IPS-20b (cell line): ENCODE measurements at regions not wholly inside any gene's neighbourhood (a gene's known extent, or its start where the extent isn't known, plus 50 kb on each side); places are given as distances from the start of the nearest gene placed in this dataset.
"Not testable (repeated sequence)": the region's sequence is repeated elsewhere in the genome, so short reads cannot be mapped to it uniquely, and the experiment has no call there.

Experiments used
- H3K27ac ChIP-seq: one replicate; pipeline ENCODE4 v1.5.1; 2013; ENCODE audit warnings: low read length
- H3K27me3 ChIP-seq: 2 replicates; pipeline ENCODE4 v1.6.1; 2013; ENCODE audit warnings: mild to moderate bottlenecking, low read length, inconsistent platforms; ENCODE audit not compliant: insufficient read depth
- H3K36me3 ChIP-seq: 2 replicates; pipeline ENCODE4 v1.6.1; 2013; ENCODE audit warnings: low read depth, mild to moderate bottlenecking, inconsistent platforms, low read length, moderate library complexity; ENCODE audit not compliant: insufficient read depth
- H3K4me1 ChIP-seq: 2 replicates; pipeline ENCODE4 v1.6.1; 2013; ENCODE audit warnings: mild to moderate bottlenecking, control low read depth, inconsistent platforms, low read length, moderate library complexity; ENCODE audit not compliant: insufficient read depth
- H3K4me3 ChIP-seq: 2 replicates; pipeline ENCODE4 v1.5.1; 2013; ENCODE audit warnings: mild to moderate bottlenecking, low read length, inconsistent platforms
- H3K9ac ChIP-seq: 2 replicates; pipeline ENCODE4 v1.6.1; 2013; ENCODE audit warnings: low read depth, mild to moderate bottlenecking, inconsistent platforms, low read length, moderate library complexity
- H3K9me3 ChIP-seq: 2 replicates; pipeline ENCODE4 v1.6.1; 2013; ENCODE audit warnings: mild to moderate bottlenecking, low read depth, low read length, inconsistent platforms; ENCODE audit not compliant: insufficient read depth

DNA sequence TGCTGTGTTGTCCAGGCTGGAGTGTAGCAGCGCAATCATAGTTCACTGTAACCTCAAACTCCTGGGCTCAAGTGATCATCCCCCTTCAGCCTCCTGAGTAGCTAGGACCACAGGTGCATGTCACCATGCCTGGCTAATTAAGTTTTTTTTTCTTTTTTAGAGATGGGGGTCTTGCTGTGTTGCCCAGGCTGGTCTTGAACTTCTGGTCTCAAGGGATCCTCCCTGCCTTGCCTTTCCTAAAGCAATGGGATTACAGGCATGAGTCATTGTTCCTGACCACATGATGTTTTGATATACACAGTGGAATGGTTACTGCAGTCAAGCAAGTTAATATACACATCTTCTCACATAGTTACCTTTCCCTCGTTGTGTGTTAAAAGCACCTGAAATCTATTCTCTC lies 140.3 kb downstream of the GPR85 start:
- Histone ChIP-seq H3K36me3 (no peaks in the 10 kb centered on the region), H3K9me3 (no peaks in the 10 kb centered on the region), H3K4me3 (no peak overlapping the region), H3K27ac (no peak overlapping the region), H3K4me1 (no peaks in the 10 kb centered on the region), H3K27me3 (no peaks in the 10 kb centered on the region), H3K9ac (no peak overlapping the region)

DNA sequence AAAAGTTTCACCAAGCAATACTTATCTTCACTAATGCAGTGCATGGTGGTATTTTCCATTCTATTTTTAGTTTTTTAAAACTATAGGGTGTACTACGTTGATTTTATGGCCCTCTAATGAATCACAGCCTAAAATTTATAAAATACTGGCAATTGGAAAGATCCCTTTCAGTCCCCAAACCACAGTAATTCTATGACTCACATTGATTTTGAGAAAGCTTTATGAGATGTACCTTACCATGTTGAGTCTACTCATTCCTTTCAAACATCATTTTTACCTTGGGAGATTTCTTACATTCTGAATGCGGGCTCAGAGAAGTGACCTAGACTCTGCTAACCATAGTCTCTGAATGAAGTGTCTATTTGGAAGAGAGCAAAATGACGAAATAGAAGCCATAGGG lies 141.6 kb downstream of the GPR85 start:
- H3K4me3 ChIP-seq = no peak overlapping the region

DNA sequence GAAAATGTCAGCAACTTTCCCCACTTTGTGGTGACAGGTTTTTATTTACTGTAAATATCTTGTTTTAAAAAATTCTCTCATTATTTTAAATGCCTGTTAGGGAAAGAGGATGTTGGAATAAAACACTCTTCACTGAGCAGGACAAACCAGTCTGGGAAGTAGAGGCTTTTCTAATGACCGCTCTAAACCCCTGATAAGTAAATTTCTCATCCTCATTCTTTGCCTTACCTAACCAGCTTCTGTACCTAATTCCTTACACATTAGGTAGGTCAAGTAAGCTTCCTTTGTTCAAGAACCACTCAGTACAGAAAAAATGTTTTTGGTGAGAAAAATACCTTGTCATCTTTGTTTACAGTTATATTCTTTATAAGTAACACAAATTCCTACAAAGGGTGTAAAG lies 143.6 kb downstream of the GPR85 start:
- no peak overlapping the region for H3K27ac ChIP-seq

More for the DNA sequence above, 141.6 kb downstream of the GPR85 start:
- no peaks in the 10 kb centered on the region for H3K4me1 ChIP-seq
- H3K27me3 ChIP-seq = no peaks in the 10 kb centered on the region
- no peak overlapping the region for H3K27ac ChIP-seq
- no peak overlapping the region for H3K9ac ChIP-seq
- H3K36me3 ChIP-seq = no peaks in the 10 kb centered on the region
- no peaks in the 10 kb centered on the region for H3K9me3 ChIP-seq

DNA sequence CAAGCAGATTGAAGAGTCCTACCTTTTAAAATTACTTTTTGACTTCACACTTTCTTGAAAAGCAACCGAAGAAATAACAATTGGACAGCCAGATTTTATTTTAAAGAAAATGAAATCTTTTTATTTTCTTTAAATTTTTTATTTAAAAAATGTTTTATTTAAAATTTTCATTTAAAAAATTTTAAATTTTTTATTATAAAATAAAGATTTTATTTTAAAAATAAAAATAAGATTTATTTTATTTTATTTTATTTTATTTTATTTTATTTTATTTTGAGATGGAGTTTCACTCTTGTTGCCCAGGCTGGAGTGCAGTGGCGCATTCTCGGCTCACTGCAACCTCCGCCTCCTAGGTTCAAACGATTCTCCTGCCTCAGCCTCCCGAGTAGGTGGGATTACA lies 144.5 kb downstream of the GPR85 start:
- H3K36me3 ChIP-seq, H3K27ac ChIP-seq, H3K9me3 ChIP-seq, H3K27me3 ChIP-seq, H3K4me3 ChIP-seq, H3K9ac ChIP-seq, H3K4me1 ChIP-seq: not testable (repeated sequence)

More for the DNA sequence above, 143.6 kb downstream of the GPR85 start:
- Histone ChIP-seq H3K27me3 (no peaks in the 10 kb centered on the region), H3K9ac (no peak overlapping the region), H3K4me3 (no peak overlapping the region), H3K36me3 (no peaks in the 10 kb centered on the region), H3K9me3 (no peaks in the 10 kb centered on the region), H3K4me1 (peaks cover 6% of the 10 kb centered on the region)

DNA sequence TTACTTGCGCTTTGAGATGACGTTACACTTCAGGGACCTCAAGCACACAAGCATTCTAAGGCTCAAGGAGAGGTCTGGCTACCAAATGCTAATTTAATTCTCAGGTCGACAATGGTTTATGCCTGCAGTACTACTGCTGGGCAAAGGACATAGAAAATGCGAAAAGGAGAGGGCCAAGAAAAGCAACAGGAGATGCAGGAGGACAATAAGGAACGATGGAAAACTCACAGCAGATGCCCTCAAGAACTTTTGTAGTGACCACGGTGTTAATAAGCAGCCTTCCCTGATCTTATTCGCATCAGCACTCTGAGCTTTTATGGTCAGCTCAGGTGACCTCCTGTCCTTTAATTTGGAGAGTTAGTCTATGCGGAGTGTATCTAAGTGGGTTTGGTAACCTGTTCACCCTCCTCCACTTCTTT lies 146.3 kb downstream of the GPR85 start:
- Histone ChIP-seq H3K4me1 (peaks cover 7% of the 10 kb centered on the region), H3K4me3 (peak overlapping the region; percentile 89), H3K9ac (peak overlapping the region; percentile 82; the same call in 1 of the 2 replicates), H3K9me3 (no peaks in the 10 kb centered on the region), H3K27ac (peak overlapping the region; percentile 70), H3K27me3 (no peaks in the 10 kb centered on the region), H3K36me3 (no peaks in the 10 kb centered on the region)

DNA sequence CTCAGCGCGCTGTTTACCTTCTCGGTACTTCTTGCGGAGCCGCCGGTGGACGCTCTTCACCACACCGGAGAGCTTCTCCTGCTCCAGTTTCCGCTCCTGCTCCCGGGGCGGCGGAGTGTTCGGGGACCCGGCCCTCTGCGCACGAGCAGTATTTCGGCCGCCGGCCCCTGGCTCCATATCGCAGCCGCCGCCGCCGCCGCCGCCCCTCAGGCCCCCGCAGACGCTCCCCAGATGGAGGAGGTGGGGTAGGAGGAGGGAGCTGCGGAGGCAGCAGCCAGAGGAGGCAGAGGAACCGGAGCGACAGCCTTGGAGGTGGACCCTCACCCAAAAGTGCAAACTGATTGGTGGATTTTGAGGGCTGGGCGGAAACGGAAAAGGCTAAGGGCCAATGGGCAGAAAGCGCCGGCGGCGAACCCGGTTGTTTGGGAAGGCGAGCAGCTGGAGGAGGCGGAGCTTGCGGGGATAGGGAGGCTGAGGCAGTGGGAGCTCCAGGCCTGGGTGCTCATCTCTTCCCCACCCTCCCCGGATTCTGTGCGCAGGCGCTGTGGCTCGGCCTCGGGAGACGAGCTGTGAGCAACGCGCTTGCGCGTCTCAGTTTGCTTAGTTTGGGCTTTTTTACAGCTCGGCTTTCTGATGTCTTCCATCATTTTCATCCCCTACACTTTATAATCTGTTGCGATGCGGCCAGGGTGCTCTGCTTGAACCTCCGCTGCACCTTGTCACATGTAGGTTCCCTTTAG lies 146.9 kb downstream of the GPR85 start:
- H3K4me3 ChIP-seq = peak overlapping the region; percentile 89
- H3K36me3 ChIP-seq = no peaks in the 10 kb centered on the region
- H3K4me1 ChIP-seq = peaks cover 7% of the 10 kb centered on the region
- H3K9me3 ChIP-seq = no peaks in the 10 kb centered on the region
- peak overlapping the region; percentile 82; the same call in 1 of the 2 replicates for H3K9ac ChIP-seq
- no peaks in the 10 kb centered on the region for H3K27me3 ChIP-seq
- peak overlapping the region; percentile 70 for H3K27ac ChIP-seq

DNA sequence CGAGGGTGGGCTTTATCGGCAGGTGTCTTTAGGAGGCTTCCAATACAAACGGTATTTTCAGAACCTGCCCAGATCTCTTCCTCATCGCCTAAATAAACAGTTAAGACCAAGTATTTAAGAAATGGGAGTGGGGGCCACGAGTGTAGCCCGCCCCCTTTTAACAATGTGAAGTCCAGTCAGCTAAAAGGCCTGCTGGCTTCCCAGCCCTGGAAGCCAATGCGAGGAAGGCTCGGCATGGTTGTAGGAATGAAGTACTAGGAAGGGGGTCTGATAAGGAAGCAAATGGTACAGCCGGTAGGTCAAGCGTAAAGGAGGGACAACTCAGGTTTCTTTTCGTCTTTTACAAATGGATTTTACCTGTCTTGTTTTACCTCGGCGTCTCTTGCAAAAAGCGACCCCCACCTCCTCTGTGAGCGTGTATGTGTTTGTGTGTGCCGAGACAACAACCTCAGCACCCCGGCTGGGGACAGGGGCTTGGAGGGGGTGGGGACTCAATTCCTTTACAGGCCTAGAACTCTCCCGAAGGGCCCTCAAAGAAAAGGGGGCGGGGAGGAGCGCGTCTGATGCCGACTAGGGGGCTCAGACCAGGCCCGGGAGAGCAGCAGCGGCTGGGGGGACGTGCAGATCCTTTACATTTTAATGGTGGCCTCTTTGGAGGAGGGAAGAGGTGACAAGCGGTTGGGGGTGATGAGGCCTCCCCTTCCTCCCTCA lies 147.6 kb downstream of the GPR85 start:
- H3K9ac ChIP-seq = peak overlapping the region; percentile 82; the same call in 1 of the 2 replicates
- H3K27me3 ChIP-seq = no peaks in the 10 kb centered on the region
- H3K4me3 ChIP-seq = peak overlapping the region; percentile 89
- H3K36me3 ChIP-seq = no peaks in the 10 kb centered on the region
- peaks cover 7% of the 10 kb centered on the region for H3K4me1 ChIP-seq
- H3K27ac ChIP-seq = no peak overlapping the region
- H3K9me3 ChIP-seq = no peaks in the 10 kb centered on the region

DNA sequence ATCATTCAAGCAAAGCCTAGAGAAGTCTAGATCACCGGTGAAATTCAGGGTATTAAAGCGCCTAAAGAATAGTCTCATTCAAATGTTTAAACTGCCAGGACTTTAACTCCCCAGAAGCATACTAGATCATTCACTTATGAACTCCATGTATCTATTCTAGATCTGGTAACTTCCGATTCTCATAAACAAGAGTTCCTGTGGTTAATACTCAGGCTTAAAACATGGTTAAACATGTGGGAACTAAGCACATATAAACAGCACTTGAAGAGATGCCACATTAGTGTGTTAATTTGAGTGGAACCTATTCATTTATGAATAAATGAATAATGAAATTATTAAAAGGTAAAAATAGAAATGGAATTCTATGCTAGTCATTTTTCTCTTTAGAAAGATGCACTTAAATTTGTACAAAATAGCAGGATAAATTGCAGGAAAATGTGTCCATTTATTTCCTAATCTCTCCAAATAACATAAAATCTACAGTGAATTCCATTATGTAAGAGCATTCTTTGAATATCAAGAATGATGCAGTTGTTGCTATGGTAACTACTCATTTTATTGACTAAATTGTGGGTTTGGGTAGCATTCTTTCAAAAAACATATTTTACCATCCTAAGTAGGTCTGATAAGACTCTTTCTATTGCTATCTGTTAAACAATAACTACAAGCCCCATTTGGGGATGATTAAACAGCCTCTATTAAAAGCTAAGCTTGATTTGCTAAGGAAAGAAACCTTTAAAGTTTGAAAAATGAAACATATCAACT lies 147.6 kb upstream of the TMEM168 start:
- H3K27ac ChIP-seq = no peak overlapping the region
- H3K4me1 ChIP-seq = peaks cover 16% of the 10 kb centered on the region
- H3K27me3 ChIP-seq = no peaks in the 10 kb centered on the region
- H3K9ac ChIP-seq = peak overlapping the region; percentile 82; the same call in 1 of the 2 replicates
- no peaks in the 10 kb centered on the region for H3K9me3 ChIP-seq
- no peaks in the 10 kb centered on the region for H3K36me3 ChIP-seq
- peak overlapping the region; percentile 89 for H3K4me3 ChIP-seq

DNA sequence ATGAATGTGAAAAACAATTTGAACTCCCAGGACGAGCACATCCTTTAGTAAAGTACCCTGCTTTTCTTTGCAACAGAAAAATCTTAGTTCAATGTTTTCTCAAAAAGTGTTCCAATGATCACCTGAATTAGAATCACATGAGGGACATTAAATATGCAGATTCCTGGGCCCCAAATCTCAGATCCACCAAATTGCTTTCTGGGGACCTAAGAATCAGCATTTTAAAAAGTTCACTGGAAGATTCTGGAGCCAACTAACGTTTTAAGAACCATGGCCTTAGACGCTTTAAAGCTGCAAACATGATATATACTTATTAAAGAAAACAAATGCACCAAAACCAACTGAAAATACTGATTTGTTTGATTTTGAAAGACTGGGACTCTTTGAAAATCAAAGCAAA lies 143.4 kb upstream of the TMEM168 start:
- no peaks in the 10 kb centered on the region for H3K9me3 ChIP-seq
- no peaks in the 10 kb centered on the region for H3K36me3 ChIP-seq
- no peaks in the 10 kb centered on the region for H3K27me3 ChIP-seq
- no peak overlapping the region for H3K4me3 ChIP-seq
- no peak overlapping the region for H3K27ac ChIP-seq
- peaks cover 31% of the 10 kb centered on the region for H3K4me1 ChIP-seq
- no peak overlapping the region for H3K9ac ChIP-seq

DNA sequence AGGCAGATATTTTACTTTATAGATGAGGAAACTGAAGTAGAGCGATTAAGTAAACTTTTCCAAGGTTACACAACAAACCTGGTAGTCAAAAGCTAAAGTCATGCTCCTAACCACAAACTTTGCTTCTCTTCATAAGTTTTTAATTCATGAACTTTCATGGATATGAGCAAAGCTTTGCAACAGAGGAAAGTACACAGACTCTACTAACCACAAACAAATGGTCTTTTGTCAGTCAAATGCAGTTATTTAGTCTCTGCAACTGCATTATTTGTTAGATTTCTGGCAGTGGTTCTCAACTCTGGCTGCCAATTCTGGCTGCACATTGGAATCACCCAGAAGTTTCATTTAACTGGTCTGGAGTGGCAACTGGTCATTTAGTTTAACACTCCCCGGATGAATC lies 140.6 kb upstream of the TMEM168 start:
- Histone ChIP-seq H3K36me3 (no peaks in the 10 kb centered on the region), H3K27ac (no peak overlapping the region), H3K27me3 (no peaks in the 10 kb centered on the region), H3K4me1 (peaks cover 24% of the 10 kb centered on the region; the same call in 1 of the 2 replicates), H3K9ac (no peak overlapping the region), H3K9me3 (no peaks in the 10 kb centered on the region), H3K4me3 (peak overlapping the region; percentile 27; the same call in 1 of the 2 replicates)

DNA sequence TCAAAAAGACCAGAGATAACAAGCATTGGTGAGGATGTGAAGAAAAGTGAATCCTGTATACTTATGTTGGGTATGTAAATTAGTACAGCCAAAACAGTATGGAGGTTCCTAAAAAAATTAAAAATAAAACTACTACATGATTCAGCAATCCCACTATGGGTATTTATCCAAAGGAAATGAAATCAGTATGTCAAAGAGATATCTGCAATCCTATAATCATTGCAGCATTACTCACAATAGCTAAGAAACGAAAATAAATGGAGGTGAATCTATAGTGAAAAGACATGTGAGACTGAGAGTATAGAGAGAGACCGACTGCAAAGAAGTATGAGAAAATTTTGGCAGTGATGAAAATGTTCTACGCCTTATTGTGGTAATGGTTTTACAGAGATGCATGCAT lies 139.2 kb upstream of the TMEM168 start:
- no peaks in the 10 kb centered on the region for H3K27me3 ChIP-seq
- H3K9me3 ChIP-seq = no peaks in the 10 kb centered on the region
- peaks cover 24% of the 10 kb centered on the region; the same call in 1 of the 2 replicates for H3K4me1 ChIP-seq
- H3K36me3 ChIP-seq = no peaks in the 10 kb centered on the region
- H3K27ac ChIP-seq = no peak overlapping the region
- H3K9ac ChIP-seq = no peak overlapping the region
- no peak overlapping the region for H3K4me3 ChIP-seq
